ENCODE measurements at regions not wholly inside any gene's neighbourhood (a gene's known extent, or its start where the extent isn't known, plus 50 kb on each side); places are given as distances from the start of the nearest gene placed in this dataset.

DNA sequence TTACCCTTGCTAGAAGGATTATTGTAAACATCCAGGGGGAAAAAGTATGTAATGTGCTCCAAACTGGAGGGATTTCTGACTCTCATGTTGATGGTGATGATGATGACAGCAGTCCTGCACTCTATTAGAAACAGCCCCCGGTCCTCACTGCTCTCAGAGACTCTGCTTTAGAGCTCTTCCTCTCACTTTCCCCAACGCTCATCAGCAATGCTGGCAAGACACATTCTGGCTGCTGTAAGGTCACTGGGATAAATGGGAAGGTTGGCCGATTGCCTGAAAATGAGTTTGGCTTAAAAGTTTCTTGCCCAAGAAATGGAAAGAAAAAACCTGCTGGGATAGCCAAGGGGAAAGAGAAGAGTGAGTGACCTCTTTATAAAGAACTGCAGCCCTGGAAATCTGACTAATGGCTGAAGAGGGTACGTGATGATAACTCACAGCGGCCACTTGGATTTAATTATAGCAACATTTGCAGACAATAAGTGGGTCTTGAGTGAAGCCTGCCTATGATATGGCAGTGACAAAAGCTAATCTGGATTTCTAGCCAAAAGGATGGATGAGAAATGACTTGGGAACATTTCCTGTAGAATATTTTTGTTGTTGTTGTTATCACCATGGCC is 235.8 kb downstream of the TMEM38B start:
- POLR2A ChIA-PET = no interaction called here
- H3K9me3 ChIP-seq = no peaks in the 10 kb centered on the region
- Mint-ChIP-seq H3K27me3 (ENCODE audit: insufficient read depth, unreplicated experiment) (no peaks in the 10 kb centered on the region), H3K9me3 (ENCODE audit: unreplicated experiment) (peaks cover 29% of the 10 kb centered on the region), H3K27ac (ENCODE audit: unreplicated experiment) (no peak overlapping the region), H3K4me3 (ENCODE audit: unreplicated experiment) (no peak overlapping the region), H3K36me3 (ENCODE audit: insufficient read depth, unreplicated experiment) (no peaks in the 10 kb centered on the region), H3K4me1 (ENCODE audit: low read depth, unreplicated experiment) (no peaks in the 10 kb centered on the region)
- no peak for DNase-seq
- no peak for TF ChIP-seq CTCF (IDR thresholded peaks at IDR 0.05; ENCODE audit: insufficient read depth in 1 of 2, low read depth in 1 of 2, low read length in 1 of 2, severe bottlenecking in 1 of 2, unreplicated experiment in 1 of 2)
- no peaks in the 10 kb centered on the region for H3K27me3 ChIP-seq (replicated peaks; ENCODE audit: control insufficient read depth, insufficient read depth, low read length)
- H3K4me1 ChIP-seq = no peaks in the 10 kb centered on the region
- H3K36me3 ChIP-seq (ENCODE audit: control insufficient read depth, insufficient read depth, low read length) = no peaks in the 10 kb centered on the region
- no peak overlapping the region for H3K4me3 ChIP-seq (ENCODE audit: low read depth, low read length)
- no TSS peak for BruUV-seq (replicated peaks)
- intact Hi-C loops (cut with micrococcal nuclease; ENCODE audit: unreplicated experiment) = no loop called here
- CTCF ChIA-PET = no interaction called here

DNA sequence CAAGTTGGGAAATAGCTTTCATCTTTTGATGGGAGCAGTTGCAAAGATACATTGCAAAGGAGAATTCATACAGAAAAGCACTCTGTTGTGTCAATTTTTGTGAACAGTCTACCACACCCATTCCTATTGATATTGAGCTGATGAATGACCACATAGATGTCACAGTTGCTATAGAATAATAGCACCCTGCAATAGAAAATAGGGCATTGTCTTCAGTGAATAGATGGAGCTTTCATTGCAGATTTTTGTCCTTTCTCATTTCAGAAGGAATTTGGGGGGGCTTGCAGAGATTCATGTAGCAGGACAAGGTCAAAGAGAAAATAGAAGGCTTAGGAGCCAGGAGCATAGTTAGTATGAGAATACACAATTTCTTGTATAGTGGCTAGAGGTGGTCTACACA is 237.9 kb downstream of the TMEM38B start:
- Histone ChIP-seq H3K4me3 (ENCODE audit: low read depth, low read length) (no peak overlapping the region), H3K36me3 (ENCODE audit: control insufficient read depth, insufficient read depth, low read length) (no peaks in the 10 kb centered on the region), H3K4me1 (no peaks in the 10 kb centered on the region), H3K9me3 (no peaks in the 10 kb centered on the region), H3K27me3 (replicated peaks; ENCODE audit: control insufficient read depth, insufficient read depth, low read length) (no peaks in the 10 kb centered on the region)
- CTCF ChIA-PET = no interaction called here
- no peaks in the 10 kb centered on the region for H3K4me1 Mint-ChIP-seq (ENCODE audit: low read depth, unreplicated experiment)
- TF ChIP-seq CTCF (IDR thresholded peaks at IDR 0.05; ENCODE audit: insufficient read depth in 1 of 2, low read depth in 1 of 2, low read length in 1 of 2, severe bottlenecking in 1 of 2, unreplicated experiment in 1 of 2) = no peak
- DNase-seq = no peak
- no peaks in the 10 kb centered on the region for H3K27me3 Mint-ChIP-seq (ENCODE audit: insufficient read depth, unreplicated experiment)
- intact Hi-C loops (cut with micrococcal nuclease; ENCODE audit: unreplicated experiment) = no loop called here
- H3K9me3 Mint-ChIP-seq (ENCODE audit: unreplicated experiment) = peaks cover 30% of the 10 kb centered on the region
- H3K27ac Mint-ChIP-seq (ENCODE audit: unreplicated experiment) = no peak overlapping the region
- H3K4me3 Mint-ChIP-seq (ENCODE audit: unreplicated experiment) = no peak overlapping the region
- BruUV-seq (replicated peaks) = no TSS peak
- POLR2A ChIA-PET = no interaction called here
- H3K36me3 Mint-ChIP-seq (ENCODE audit: insufficient read depth, unreplicated experiment) = no peaks in the 10 kb centered on the region

- H3K4me3 Mint-ChIP-seq (ENCODE audit: unreplicated experiment) = no peak overlapping the region
- peaks cover 50% of the 10 kb centered on the region for H3K9me3 Mint-ChIP-seq (ENCODE audit: unreplicated experiment)
- ChIA-PET POLR2A (no interaction called here), CTCF (no interaction called here)
- no peaks in the 10 kb centered on the region for H3K4me1 ChIP-seq
- no peaks in the 10 kb centered on the region for H3K36me3 ChIP-seq (ENCODE audit: control insufficient read depth, insufficient read depth, low read length)
- no peaks in the 10 kb centered on the region for H3K4me1 Mint-ChIP-seq (ENCODE audit: low read depth, unreplicated experiment)
- no TSS peak for BruUV-seq (replicated peaks)
- no peak overlapping the region for H3K4me3 ChIP-seq (ENCODE audit: low read depth, low read length)
- H3K27me3 Mint-ChIP-seq (ENCODE audit: insufficient read depth, unreplicated experiment) = no peaks in the 10 kb centered on the region
- peaks cover 8% of the 10 kb centered on the region; the same call in 1 of the 2 replicates for H3K9me3 ChIP-seq
- no peaks in the 10 kb centered on the region for H3K27me3 ChIP-seq (replicated peaks; ENCODE audit: control insufficient read depth, insufficient read depth, low read length)
- TF ChIP-seq CTCF (IDR thresholded peaks at IDR 0.05; ENCODE audit: insufficient read depth in 1 of 2, low read depth in 1 of 2, low read length in 1 of 2, severe bottlenecking in 1 of 2, unreplicated experiment in 1 of 2) = no peak
- DNase-seq = no peak
- intact Hi-C loops (cut with micrococcal nuclease; ENCODE audit: unreplicated experiment) = no loop called here
- H3K27ac Mint-ChIP-seq (ENCODE audit: unreplicated experiment) = no peak overlapping the region
- H3K36me3 Mint-ChIP-seq (ENCODE audit: insufficient read depth, unreplicated experiment) = no peaks in the 10 kb centered on the region
Observed at GRCh38 chr9:105950448-105950847, 256.1 kb downstream of the TMEM38B start.
